SK-N-SH (cell line): ENCODE measurements at regions not wholly inside any gene's neighbourhood (a gene's known extent, or its start where the extent isn't known, plus 50 kb on each side); places are given as distances from the start of the nearest gene placed in this dataset.

ENCODE experiments used
- CTCF ChIA-PET: fragments of 300-600, 350-600 bp; formaldehyde crosslinking; extraction: SDS; loops from one replicate; lab custom pipeline; 2021; lab: Yijun Ruan, JAX
- POLR2A ChIA-PET: fragments of 350-600 bp; sonication (Branson Sonifier 250); formaldehyde crosslinking; extraction: SDS; loops from one replicate; lab custom pipeline; 2020; ENCODE audit warnings: antibody characterized with exemption, inconsistent platforms; lab: Yijun Ruan, JAX
- DNase-seq: peaks from one replicate; pipeline ENCODE4 v3.0.0; 2012
- H2AFZ ChIP-seq: fragments of 200-600 bp; sonication (generic); 2 replicates; pipeline ENCODE4 v1.8.1; 2016; ENCODE audit warnings: antibody characterized with exemption, mild to moderate bottlenecking, low read depth
- H3F3A ChIP-seq: fragments of 200-600 bp; sonication (generic); replicated peaks from 2 replicates; pipeline ENCODE3; 2016; ENCODE audit warnings: antibody characterized with exemption, mild to moderate bottlenecking; ENCODE audit not compliant: insufficient read depth
- H3K27ac ChIP-seq, 2 experiments: fragments of 200-500 bp in 1 of 2; fragments of 200-600 bp in 1 of 2; sonication (Bioruptor generic) in 1 of 2; sonication (generic), shearing (Covaris generic) in 1 of 2; 2 replicates each; pipeline versions ENCODE4 v1.5.1 to v1.6.1; 2014 to 2016; ENCODE audit warnings: low read depth in 2 of 2, inconsistent platforms in 1 of 2, low read length in 1 of 2, mild to moderate bottlenecking in 1 of 2, mixed read lengths in 1 of 2
- H3K27me3 ChIP-seq: fragments of 200-600 bp; sonication (generic), shearing (Covaris generic); 2 replicates; pipeline ENCODE4 v1.6.1; 2016; ENCODE audit warnings: mixed run types; ENCODE audit not compliant: insufficient read depth
- H3K36me3 ChIP-seq, 2 experiments: fragments of 200-500 bp in 1 of 2; fragments of 200-600 bp in 1 of 2; sonication (Bioruptor generic) in 1 of 2; sonication (generic) in 1 of 2; replicated peaks in 1 of 2; 2 replicates each; pipeline versions ENCODE3 to v1.5.1; 2014 to 2016; ENCODE audit warnings: low read length in 1 of 2, mild to moderate bottlenecking in 1 of 2; ENCODE audit not compliant: insufficient read depth in 2 of 2, control insufficient read depth in 1 of 2
- H3K4me1 ChIP-seq, 2 experiments: fragments of 200-500 bp in 1 of 2; fragments of 200-600 bp in 1 of 2; sonication (Bioruptor generic) in 1 of 2; sonication (generic), shearing (Covaris generic) in 1 of 2; 2 replicates each; pipeline versions ENCODE4 v1.5.1 to v1.6.1; 2014 to 2016; ENCODE audit warnings: low read depth in 1 of 2, low read length in 1 of 2, mixed run types in 1 of 2; ENCODE audit not compliant: insufficient read depth in 2 of 2, control insufficient read depth in 1 of 2
- H3K4me2 ChIP-seq: fragments of 200-600 bp; sonication (generic), shearing (Covaris generic); 2 replicates; pipeline ENCODE4 v1.6.1; 2017; ENCODE audit warnings: mixed run types
- H3K4me3 ChIP-seq, 2 experiments: fragments of 200-500 bp in 1 of 2; fragments of 200-600 bp in 1 of 2; sonication (Bioruptor generic) in 1 of 2; sonication (generic), shearing (Covaris generic) in 1 of 2; 2 replicates each; pipeline versions ENCODE4 v1.5.1 to v1.8.1; 2014 to 2016; ENCODE audit warnings: low read depth in 2 of 2, inconsistent platforms in 1 of 2, low read length in 1 of 2, mild to moderate bottlenecking in 1 of 2, mixed read lengths in 1 of 2, moderate library complexity in 1 of 2
- H3K79me2 ChIP-seq: fragments of 200-600 bp; sonication (generic); 2 replicates; pipeline ENCODE4 v1.8.1; 2017; ENCODE audit warnings: mild to moderate bottlenecking; ENCODE audit not compliant: insufficient read depth
- H3K9ac ChIP-seq: fragments of 200-600 bp; sonication (generic); 2 replicates; pipeline ENCODE4 v1.6.1; 2017; ENCODE audit warnings: mixed run types
- H3K9me2 ChIP-seq: fragments of 200-600 bp; sonication (generic); 2 replicates; pipeline ENCODE4 v1.6.1; 2017; ENCODE audit warnings: mixed run types
- H3K9me3 ChIP-seq: fragments of 200-600 bp; sonication (generic); 2 replicates; pipeline ENCODE4 v1.6.1; 2017; ENCODE audit warnings: mixed run types, mild to moderate bottlenecking, moderate library complexity
- H4K20me1 ChIP-seq: fragments of 200-600 bp; sonication (generic); 2 replicates; pipeline ENCODE4 v1.6.1; 2017; ENCODE audit warnings: mild to moderate bottlenecking, mixed run types; ENCODE audit not compliant: insufficient read depth
- EP300 ChIP-seq, 2 experiments: IDR thresholded peaks; 2 replicates each; pipeline versions ENCODE4 v1.4.0 to v1.6.1; 2012; ENCODE audit warnings: borderline replicate concordance in 1 of 2, low read depth in 1 of 2, low read length in 1 of 2
- EZH2phosphoT487 ChIP-seq: fragments of 200-600 bp; sonication (generic); IDR thresholded peaks from 2 replicates; pipeline ENCODE4 v1.6.1; 2017; ENCODE audit warnings: low read depth, mixed run types, mild to moderate bottlenecking, antibody characterized with exemption, moderate library complexity, borderline replicate concordance
- FOSL2 ChIP-seq: IDR thresholded peaks from 2 replicates; pipeline ENCODE4 v1.4.0; 2012; ENCODE audit warnings: low read depth, mild to moderate bottlenecking, moderate library complexity, borderline replicate concordance
- FOXJ3 ChIP-seq: sonication (generic); formaldehyde crosslinking; IDR thresholded peaks from 2 replicates; pipeline ENCODE4 v1.5.1; 2020; ENCODE audit warnings: mild to moderate bottlenecking, missing genetic modification reagents
- FOXM1 ChIP-seq: IDR thresholded peaks from 2 replicates; pipeline ENCODE4 v1.4.0; 2012; ENCODE audit warnings: low read depth, mild to moderate bottlenecking
- GATA2 ChIP-seq: sonication (generic); formaldehyde crosslinking; IDR thresholded peaks from 2 replicates; pipeline ENCODE4 v1.5.0; 2020; ENCODE audit warnings: mild to moderate bottlenecking, missing genetic modification reagents
- NRF1 ChIP-seq: IDR thresholded peaks from 2 replicates; pipeline ENCODE4 v1.6.1; 2012; ENCODE audit warnings: low read depth, mild to moderate bottlenecking, low read length
- RFX5 ChIP-seq: IDR thresholded peaks from 2 replicates; pipeline ENCODE4 v1.6.1; 2012; ENCODE audit warnings: mild to moderate bottlenecking, improper control_type of control experiment, low read length
- RXRA ChIP-seq: IDR thresholded peaks from 2 replicates; pipeline ENCODE4 v1.4.0; 2012; ENCODE audit warnings: low read depth, mild to moderate bottlenecking, borderline replicate concordance
- SMC3 ChIP-seq: IDR thresholded peaks from 2 replicates; pipeline ENCODE4 v1.6.1; 2012; ENCODE audit warnings: low read depth, low read length, improper control_type of control experiment
- TAF1 ChIP-seq: IDR thresholded peaks from 2 replicates; pipeline ENCODE4 v1.6.1; 2012; ENCODE audit warnings: low read depth, mild to moderate bottlenecking, low read length, moderate library complexity, borderline replicate concordance
- TEAD4 ChIP-seq: IDR thresholded peaks from 2 replicates; pipeline ENCODE4 v1.4.0; 2012; ENCODE audit warnings: mild to moderate bottlenecking, borderline replicate concordance; ENCODE audit not compliant: insufficient read depth
- YY1 ChIP-seq: IDR thresholded peaks from 2 replicates; pipeline ENCODE4 v1.4.0; 2012; ENCODE audit warnings: low read depth, mild to moderate bottlenecking
- WGBS: methylation state at CpG from one replicate; pipeline ENCODE4 v1.1.6; 2017; ENCODE audit warnings: low lambda C conversion rate; 5-methylcytosine and 5-hydroxymethylcytosine counted together
- TF ChIP-seq, protein P1 (sequence below): fragments of 200-600 bp; sonication (generic); IDR thresholded peaks from 2 replicates; pipeline ENCODE4 v1.6.1; 2017; ENCODE audit warnings: antibody characterized with exemption, mild to moderate bottlenecking, moderate library complexity
- TF ChIP-seq, protein P2 (sequence below): fragments of 150-350 bp; IDR thresholded peaks from 2 replicates; pipeline ENCODE4 v1.6.1; 2017; ENCODE audit warnings: antibody characterized with exemption, low read length, low read depth, borderline replicate concordance

GRCh38 chr7:25409897-25410636 is 181.8 kb upstream of the NPVF start (continued):
- no peak for TF ChIP-seq TEAD4
- TF ChIP-seq, all 33 proteins: peak for 0

GRCh38 chr7:25420771-25421170 is 192.5 kb upstream of the NPVF start:
- H3K4me1 ChIP-seq: no peaks in the 10 kb centered on the region
- H3K9ac ChIP-seq: no peak overlapping the region
- no peaks in the 10 kb centered on the region for H3K27me3 ChIP-seq
- no peak for DNase-seq
- H3K27ac ChIP-seq: no peak overlapping the region
- ChIA-PET CTCF (interaction anchor here (1.0 to 1.8 kb wide), 2 partner anchors 145 to 204 kb away, joined by 4 to 5 read pairs; no protein-coding TSS in a partner anchor), POLR2A (no interaction called here)
- no peaks in the 10 kb centered on the region for H3K36me3 ChIP-seq
- TF ChIP-seq FOXM1 (no peak), EZH2phosphoT487 (no peak), SMC3 (no peak), NRF1 (no peak), FOXJ3 (CRISPR knock-in tag) (no peak), EP300 (IDR thresholded peaks at IDR 0.05; ENCODE audit: borderline replicate concordance in 1 of 2, low read depth in 1 of 2, low read length in 1 of 2) (no peak), TAF1 (no peak), YY1 (no peak), GATA2 (CRISPR knock-in tag) (no peak), RXRA (no peak), FOSL2 (no peak), RFX5 (no peak)
- TF ChIP-seq, protein P1, sequence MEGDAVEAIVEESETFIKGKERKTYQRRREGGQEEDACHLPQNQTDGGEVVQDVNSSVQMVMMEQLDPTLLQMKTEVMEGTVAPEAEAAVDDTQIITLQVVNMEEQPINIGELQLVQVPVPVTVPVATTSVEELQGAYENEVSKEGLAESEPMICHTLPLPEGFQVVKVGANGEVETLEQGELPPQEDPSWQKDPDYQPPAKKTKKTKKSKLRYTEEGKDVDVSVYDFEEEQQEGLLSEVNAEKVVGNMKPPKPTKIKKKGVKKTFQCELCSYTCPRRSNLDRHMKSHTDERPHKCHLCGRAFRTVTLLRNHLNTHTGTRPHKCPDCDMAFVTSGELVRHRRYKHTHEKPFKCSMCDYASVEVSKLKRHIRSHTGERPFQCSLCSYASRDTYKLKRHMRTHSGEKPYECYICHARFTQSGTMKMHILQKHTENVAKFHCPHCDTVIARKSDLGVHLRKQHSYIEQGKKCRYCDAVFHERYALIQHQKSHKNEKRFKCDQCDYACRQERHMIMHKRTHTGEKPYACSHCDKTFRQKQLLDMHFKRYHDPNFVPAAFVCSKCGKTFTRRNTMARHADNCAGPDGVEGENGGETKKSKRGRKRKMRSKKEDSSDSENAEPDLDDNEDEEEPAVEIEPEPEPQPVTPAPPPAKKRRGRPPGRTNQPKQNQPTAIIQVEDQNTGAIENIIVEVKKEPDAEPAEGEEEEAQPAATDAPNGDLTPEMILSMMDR: no peak
- TF ChIP-seq, protein P2, sequence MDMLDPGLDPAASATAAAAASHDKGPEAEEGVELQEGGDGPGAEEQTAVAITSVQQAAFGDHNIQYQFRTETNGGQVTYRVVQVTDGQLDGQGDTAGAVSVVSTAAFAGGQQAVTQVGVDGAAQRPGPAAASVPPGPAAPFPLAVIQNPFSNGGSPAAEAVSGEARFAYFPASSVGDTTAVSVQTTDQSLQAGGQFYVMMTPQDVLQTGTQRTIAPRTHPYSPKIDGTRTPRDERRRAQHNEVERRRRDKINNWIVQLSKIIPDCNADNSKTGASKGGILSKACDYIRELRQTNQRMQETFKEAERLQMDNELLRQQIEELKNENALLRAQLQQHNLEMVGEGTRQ: no peak
- WGBS: 12% methylated on average over 3 of the region's 3 CpGs
- no peak overlapping the region for H3K4me3 ChIP-seq
- no peaks in the 10 kb centered on the region for H3K9me3 ChIP-seq
- no peak overlapping the region for H3K4me2 ChIP-seq
- no peaks in the 10 kb centered on the region for H3F3A ChIP-seq
- H4K20me1 ChIP-seq: no peaks in the 10 kb centered on the region
- H3K9me2 ChIP-seq: no peaks in the 10 kb centered on the region
- H2AFZ ChIP-seq: no peak overlapping the region
- H3K79me2 ChIP-seq: no peaks in the 10 kb centered on the region
